IMR-90 (cell line): ENCODE measurements at regions not wholly inside any gene's neighbourhood (a gene's known extent, or its start where the extent isn't known, plus 50 kb on each side); places are given as distances from the start of the nearest gene placed in this dataset.

ENCODE experiments used
- ATAC-seq: fragments of 200-7000 bp; cut with Tn5 transposase; 2 replicates; pipeline ENCODE4 v1.9.1; 2020; ENCODE audit warnings: low read depth, mild to moderate bottlenecking, moderate library complexity
- BruUV-seq: library from RNA; stranded (reverse); fragments of 400-500 nt; replicated peaks from 2 replicates; lab custom pipeline; 2021; lab: Mats Ljungman, UMichigan
- CTCF ChIA-PET: fragments of 300-600 bp; formaldehyde crosslinking; extraction: SDS; loops from one replicate; lab custom pipeline; 2021; ENCODE audit warnings: antibody characterized with exemption; lab: Yijun Ruan, JAX
- POLR2A ChIA-PET: fragments of 300-600 bp; sonication (Branson Sonifier 250); formaldehyde crosslinking; loops from one replicate; lab custom pipeline; 2022; ENCODE audit warnings: antibody characterized with exemption; ENCODE audit not compliant: unreplicated experiment; lab: Charles Lee
- DNase-seq: peaks from one replicate; pipeline ENCODE4 v3.0.0; 2013
- H2AFZ ChIP-seq: replicated peaks from 2 replicates; pipeline ENCODE3; 2013; ENCODE audit warnings: low read length, mild to moderate bottlenecking; ENCODE audit not compliant: poor library complexity
- H2AK5ac ChIP-seq: 2 replicates; pipeline ENCODE4 v1.6.1; 2013; ENCODE audit warnings: low read depth, low read length, inconsistent platforms
- H2AK9ac ChIP-seq: replicated peaks from 2 replicates; pipeline ENCODE3; 2013; ENCODE audit warnings: mild to moderate bottlenecking, low read depth, low read length, moderate library complexity; ENCODE audit not compliant: poor library complexity
- H2BK120ac ChIP-seq: 2 replicates; pipeline ENCODE4 v1.6.1; 2013; ENCODE audit warnings: low read depth, low read length, inconsistent platforms
- H2BK15ac ChIP-seq: 3 replicates; pipeline ENCODE4 v1.6.1; 2013; ENCODE audit warnings: low read depth, low read length, inconsistent platforms
- H2BK20ac ChIP-seq: 2 replicates; pipeline ENCODE4 v1.6.1; 2013; ENCODE audit warnings: low read depth, mild to moderate bottlenecking, inconsistent platforms, low read length, moderate library complexity
- H2BK5ac ChIP-seq: 2 replicates; pipeline ENCODE4 v1.6.1; 2013; ENCODE audit warnings: mild to moderate bottlenecking, low read depth, low read length, inconsistent platforms; ENCODE audit not compliant: poor library complexity, severe bottlenecking
- H3K14ac ChIP-seq: replicated peaks from 2 replicates; pipeline ENCODE4 v1.6.1; 2013; ENCODE audit warnings: low read depth, low read length, inconsistent platforms
- H3K18ac ChIP-seq: 2 replicates; pipeline ENCODE4 v1.6.1; 2013; ENCODE audit warnings: low read depth, low read length, control low read depth
- H3K23ac ChIP-seq: 2 replicates; pipeline ENCODE4 v1.6.1; 2013; ENCODE audit warnings: low read depth, low read length, inconsistent platforms
- H3K27ac ChIP-seq: 2 replicates; pipeline ENCODE4 v1.5.1; 2013; ENCODE audit warnings: mild to moderate bottlenecking, control low read depth, low read length; ENCODE audit not compliant: insufficient read depth
- H3K27me3 ChIP-seq: 2 replicates; pipeline ENCODE4 v1.6.1; 2013; ENCODE audit warnings: low read length; ENCODE audit not compliant: control insufficient read depth, insufficient read depth
- H3K36me3 ChIP-seq: 2 replicates; pipeline ENCODE4 v1.6.1; 2013; ENCODE audit warnings: low read length, mixed read lengths; ENCODE audit not compliant: control insufficient read depth, insufficient read depth
- H3K4ac ChIP-seq: 2 replicates; pipeline ENCODE4 v1.6.1; 2013; ENCODE audit warnings: low read depth, low read length, inconsistent platforms
- H3K4me1 ChIP-seq: 2 replicates; pipeline ENCODE4 v1.6.1; 2013; ENCODE audit warnings: low read length, mixed read lengths; ENCODE audit not compliant: control insufficient read depth, insufficient read depth
- H3K4me2 ChIP-seq: 2 replicates; pipeline ENCODE4 v1.6.1; 2013; ENCODE audit warnings: low read depth, mild to moderate bottlenecking, control low read depth, low read length, moderate library complexity
- H3K4me3 ChIP-seq: 2 replicates; pipeline ENCODE4 v1.5.1; 2013; ENCODE audit warnings: low read depth, mild to moderate bottlenecking, control low read depth, low read length, moderate library complexity; ENCODE audit not compliant: insufficient read depth
- H3K56ac ChIP-seq: 2 replicates; pipeline ENCODE4 v1.6.1; 2013; ENCODE audit warnings: low read length, inconsistent platforms; ENCODE audit not compliant: insufficient read depth; ENCODE audit errors: extremely low read depth
- H3K79me1 ChIP-seq, 2 experiments: 2 replicates each; pipeline ENCODE4 v1.6.1; 2013; ENCODE audit warnings: low read length in 2 of 2, inconsistent platforms in 1 of 2, low read depth in 1 of 2
- H3K9ac ChIP-seq: 2 replicates; pipeline ENCODE4 v1.6.1; 2013; ENCODE audit warnings: low read depth, low read length, control low read depth
- H3K9me1 ChIP-seq: 2 replicates; pipeline ENCODE4 v1.6.1; 2013; ENCODE audit warnings: low read length, inconsistent platforms; ENCODE audit not compliant: insufficient read depth
- H3K9me3 ChIP-seq: 2 replicates; pipeline ENCODE4 v1.6.1; 2013; ENCODE audit warnings: low read length; ENCODE audit not compliant: control insufficient read depth, insufficient read depth
- H4K20me1 ChIP-seq: 2 replicates; pipeline ENCODE4 v1.6.1; 2013; ENCODE audit warnings: low read length, inconsistent platforms; ENCODE audit not compliant: insufficient read depth
- H4K5ac ChIP-seq: 2 replicates; pipeline ENCODE4 v1.6.1; 2013; ENCODE audit warnings: mild to moderate bottlenecking, low read depth, low read length, control low read depth
- H4K8ac ChIP-seq, 2 experiments: 2 replicates each; pipeline ENCODE4 v1.6.1; 2013; ENCODE audit warnings: low read depth in 2 of 2, low read length in 2 of 2, control low read depth in 1 of 2, inconsistent platforms in 1 of 2
- H4K91ac ChIP-seq: 2 replicates; pipeline ENCODE4 v1.6.1; 2013; ENCODE audit warnings: low read depth, low read length, inconsistent platforms; ENCODE audit not compliant: insufficient read depth
- BHLHE40 ChIP-seq: fragments of 150-350 bp; IDR thresholded peaks from 2 replicates; pipeline ENCODE4 v1.6.1; 2016; ENCODE audit warnings: mild to moderate bottlenecking, low read depth, low read length
- POLR2A ChIP-seq: IDR thresholded peaks from 2 replicates; pipeline ENCODE4 v1.6.1; 2012; ENCODE audit warnings: mild to moderate bottlenecking, low read depth, low read length
- WGBS, 2 experiments: methylation state at CpG; one replicate each; pipeline versions ENCODE4 v1.1.5 to v1.1.7; 2013; ENCODE audit warnings: missing lambda C conversion rate in 2 of 2; ENCODE audit not compliant: insufficient read length in 1 of 2; ENCODE audit errors: extremely low coverage in 2 of 2; 5-methylcytosine and 5-hydroxymethylcytosine counted together
- dilution Hi-C: fragments of 300-500 bp; cut with HindIII; formaldehyde crosslinking; loops from one replicate; pipeline ENCODE4 v1.14.3; 2018; ENCODE audit warnings: low sequenced_read_pairs; ENCODE audit not compliant: unreplicated experiment
- in situ Hi-C: fragments of 300-500 bp; cut with MboI; formaldehyde crosslinking; loops from 3 replicates; pipeline ENCODE4 v1.14.3; 2019; ENCODE audit warnings: low sequenced_read_pairs, inconsistent platforms, mixed read lengths
- intact Hi-C: fragments of 100-400 bp; cut with micrococcal nuclease; formaldehyde crosslinking; loops from 2 replicates; pipeline ENCODE4 v1.10.0; 2022

DNA sequence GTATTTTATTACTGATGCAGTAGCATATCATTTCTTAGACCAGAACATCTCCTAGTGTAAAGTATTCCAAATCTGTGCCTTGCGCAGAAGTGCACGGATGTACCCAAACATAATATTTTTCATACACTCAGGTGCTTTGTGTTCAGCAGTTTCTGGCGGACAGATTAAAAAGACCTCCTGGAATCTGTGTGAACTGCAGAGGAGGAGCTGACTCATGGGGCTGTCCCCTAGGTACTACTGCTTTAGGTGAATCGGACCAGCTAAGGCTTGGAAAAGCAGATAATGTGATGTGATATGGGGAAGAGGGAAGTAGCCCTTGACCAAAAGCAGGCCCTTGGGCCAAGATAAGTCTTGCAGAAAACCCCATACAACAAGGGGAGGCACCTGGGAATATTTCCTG, 310.1 kb downstream of the PLK2 start:
- Histone ChIP-seq H3K9ac (no peak overlapping the region), H3K23ac (no peak overlapping the region), H4K8ac (no peak overlapping the region), H2BK15ac (no peak overlapping the region), H2AFZ (no peak overlapping the region), H3K4ac (no peak overlapping the region), H2BK120ac (no peak overlapping the region), H3K18ac (no peak overlapping the region), H2AK5ac (no peak overlapping the region), H3K27me3 (no peaks in the 10 kb centered on the region), H3K4me2 (no peak overlapping the region), H2BK5ac (no peak overlapping the region), H2AK9ac (no peak overlapping the region), H3K14ac (no peak overlapping the region), H3K4me1 (no peaks in the 10 kb centered on the region), H3K27ac (no peak overlapping the region), H4K91ac (no peak overlapping the region), H4K20me1 (no peaks in the 10 kb centered on the region), H3K36me3 (no peaks in the 10 kb centered on the region), H3K4me3 (no peak overlapping the region), H3K56ac (no peak overlapping the region), H2BK20ac (no peak overlapping the region), H4K5ac (no peak overlapping the region), H3K79me1 (no peaks in the 10 kb centered on the region), H3K9me3 (no peaks in the 10 kb centered on the region), H3K9me1 (no peaks in the 10 kb centered on the region)
- in situ Hi-C loops (loop anchor here (25.0 kb wide), 1 partner anchor 862 kb away; no protein-coding TSS in a partner anchor), intact Hi-C loops (no loop called here), dilution Hi-C loops (no loop called here)
- no peak for ATAC-seq
- no TSS peak for BruUV-seq
- WGBS, 2 experiments, result no CpG with 5 or more reads among the region's 4 CpGs
- TF ChIP-seq BHLHE40, result no peak
- TF ChIP-seq POLR2A, result no peak
- ChIA-PET POLR2A (no interaction called here), CTCF (interaction anchor here (1.2 kb wide), 1 partner anchor 311 kb away, joined by 3 read pairs; no protein-coding TSS in a partner anchor)
- no peak for DNase-seq
